ENCODE measurements at regions not wholly inside any gene's neighbourhood (a gene's known extent, or its start where the extent isn't known, plus 50 kb on each side); places are given as distances from the start of the nearest gene placed in this dataset.

GRCh38 chr12:82529954-82530353 lies 156.8 kb upstream of the TMTC2 start:
- TF ChIP-seq CTCF (IDR thresholded peaks at IDR 0.05; ENCODE audit: poor library complexity, severe bottlenecking) (no peak), RAD21 (conservative IDR thresholded peaks at IDR 0.05) (no peak), TAF1 (IDR thresholded peaks at IDR 0.05; ENCODE audit: low read depth) (no peak), MXI1 (conservative IDR thresholded peaks at IDR 0.05; ENCODE audit: poor library complexity, severe bottlenecking) (no peak), EZH2 (IDR thresholded peaks at IDR 0.05; ENCODE audit: borderline replicate concordance, insufficient read depth, low read length, poor library complexity, severe bottlenecking) (no peak)

All from neural cell (in vitro differentiated cells).